H1 (cell line): ENCODE measurements at regions not wholly inside any gene's neighbourhood (a gene's known extent, or its start where the extent isn't known, plus 50 kb on each side); places are given as distances from the start of the nearest gene placed in this dataset.

ENCODE experiments used
- CTCF ChIA-PET: fragments of 300-600 bp; sonication (Branson Sonifier 250); formaldehyde crosslinking; loops from one replicate; lab custom pipeline; 2021; ENCODE audit not compliant: partially characterized antibody; lab: Charles Lee
- POLR2A ChIA-PET: fragments of 300-600 bp; sonication (Branson Sonifier 250); formaldehyde crosslinking; loops from one replicate; lab custom pipeline; 2021; ENCODE audit warnings: inconsistent platforms; ENCODE audit not compliant: partially characterized antibody; lab: Charles Lee
- DNase-seq, 2 experiments: peaks; one replicate each; pipeline versions ENCODE4 v3.0.0 to v3.0.0-alpha.2; 2010 to 2022; ENCODE audit warnings: low spot score in 2 of 2, low read depth in 1 of 2, mixed read lengths in 1 of 2
- FAIRE-seq: peaks from 2 replicates; lab custom pipeline; 2011; peaks lifted over from hg19 to GRCh38; lab: Jason Lieb, UNC
- H2AFZ ChIP-seq: 2 replicates; pipeline ENCODE4 v1.8.1; 2012; ENCODE audit warnings: low read length, inconsistent platforms
- H2AK5ac ChIP-seq: 2 replicates; pipeline ENCODE4 v1.6.1; 2013; ENCODE audit warnings: low read depth, low read length
- H2BK120ac ChIP-seq: replicated peaks from 2 replicates; pipeline ENCODE3; 2013; ENCODE audit warnings: low read depth, low read length, inconsistent platforms
- H2BK12ac ChIP-seq: 2 replicates; pipeline ENCODE4 v1.6.1; 2013; ENCODE audit warnings: low read depth, low read length
- H2BK15ac ChIP-seq: 2 replicates; pipeline ENCODE4 v1.6.1; 2013; ENCODE audit warnings: low read length
- H2BK20ac ChIP-seq: 2 replicates; pipeline ENCODE4 v1.6.1; 2013; ENCODE audit warnings: low read length
- H2BK5ac ChIP-seq: 2 replicates; pipeline ENCODE4 v1.6.1; 2013; ENCODE audit warnings: low read depth, low read length
- H3K14ac ChIP-seq: 2 replicates; pipeline ENCODE4 v1.6.1; 2013; ENCODE audit warnings: inconsistent platforms; ENCODE audit not compliant: insufficient read length
- H3K18ac ChIP-seq: 2 replicates; pipeline ENCODE4 v1.6.1; 2013; ENCODE audit warnings: low read length; ENCODE audit errors: extremely low read depth
- H3K23ac ChIP-seq: 2 replicates; pipeline ENCODE4 v1.6.1; 2013; ENCODE audit warnings: inconsistent platforms; ENCODE audit not compliant: insufficient read length
- H3K23me2 ChIP-seq: 2 replicates; pipeline ENCODE4 v1.6.1; 2013; ENCODE audit warnings: low read depth, low read length
- H3K27ac ChIP-seq: 2 replicates; pipeline ENCODE4 v1.6.1; 2011; ENCODE audit warnings: low read depth, low read length, inconsistent platforms
- H3K27me3 ChIP-seq, 4 experiments: replicated peaks in 1 of 4; 1 replicate in 1 of 4; 2 replicates in 3 of 4; pipeline versions ENCODE4 v1.6.1 to v1.8.1; 2011 to 2013; ENCODE audit warnings: low read length in 3 of 4, mild to moderate bottlenecking in 3 of 4, inconsistent platforms in 2 of 4, mixed read lengths in 2 of 4, moderate library complexity in 1 of 4; ENCODE audit not compliant: control insufficient read depth in 3 of 4, insufficient read depth in 3 of 4; ENCODE audit errors: extremely low read depth in 1 of 4
- H3K36me3 ChIP-seq, 4 experiments: 2 replicates each; pipeline versions ENCODE4 v1.6.1 to v1.8.1; 2011 to 2013; ENCODE audit warnings: mild to moderate bottlenecking in 4 of 4, low read length in 3 of 4, moderate library complexity in 2 of 4, control low read depth in 1 of 4, inconsistent platforms in 1 of 4; ENCODE audit not compliant: insufficient read depth in 4 of 4, control insufficient read depth in 2 of 4
- H3K4ac ChIP-seq: replicated peaks from 2 replicates; pipeline ENCODE3; 2013; ENCODE audit warnings: low read length, low read depth, mixed read lengths, inconsistent platforms; ENCODE audit not compliant: insufficient read length
- H3K4me1 ChIP-seq, 4 experiments: replicated peaks in 1 of 4; 1 replicate in 1 of 4; 2 replicates in 3 of 4; pipeline versions ENCODE4 v1.6.1 to v1.8.1; 2011 to 2013; ENCODE audit warnings: low read length in 3 of 4, inconsistent platforms in 2 of 4, mixed read lengths in 1 of 4; ENCODE audit not compliant: insufficient read depth in 4 of 4, control insufficient read depth in 3 of 4
- H3K4me2 ChIP-seq, 2 experiments: 2 replicates each; pipeline versions ENCODE4 v1.6.1 to v1.8.1; 2011 to 2013; ENCODE audit warnings: low read depth in 2 of 2, low read length in 2 of 2, control low read depth in 1 of 2, inconsistent platforms in 1 of 2, mild to moderate bottlenecking in 1 of 2; ENCODE audit not compliant: insufficient read depth in 1 of 2
- H3K4me3 ChIP-seq, 4 experiments: fragments of 200-600, 300-600 bp in 1 of 4; sonication (generic), shearing (Covaris generic), sonication (Bioruptor Twin) in 1 of 4; 2 replicates each; pipeline versions ENCODE4 v1.5.1 to v1.8.1; 2011 to 2016; ENCODE audit warnings: low read length in 4 of 4, low read depth in 3 of 4, control low read depth in 2 of 4, inconsistent platforms in 2 of 4, mild to moderate bottlenecking in 2 of 4, mixed read lengths in 1 of 4, moderate library complexity in 1 of 4; ENCODE audit not compliant: insufficient read depth in 2 of 4; ENCODE audit errors: extremely low read depth in 1 of 4
- H3K56ac ChIP-seq: replicated peaks from 2 replicates; pipeline ENCODE3; 2013; ENCODE audit warnings: low read depth, mild to moderate bottlenecking, mixed read lengths, low read length, inconsistent platforms; ENCODE audit not compliant: insufficient read length
- H3K79me1 ChIP-seq: 2 replicates; pipeline ENCODE4 v1.6.1; 2013; ENCODE audit warnings: low read depth, low read length, control low read depth
- H3K79me2 ChIP-seq, 2 experiments: 2 replicates each; pipeline versions ENCODE4 v1.6.1 to v1.8.1; 2012 to 2013; ENCODE audit warnings: low read length in 2 of 2, mild to moderate bottlenecking in 2 of 2, inconsistent platforms in 1 of 2; ENCODE audit not compliant: insufficient read depth in 2 of 2, control insufficient read depth in 1 of 2
- H3K9ac ChIP-seq, 4 experiments: replicated peaks in 1 of 4; 1 replicate in 1 of 4; 2 replicates in 3 of 4; pipeline versions ENCODE4 v1.6.1 to v1.8.1; 2011 to 2013; ENCODE audit warnings: low read depth in 3 of 4, low read length in 3 of 4, control low read depth in 2 of 4, mild to moderate bottlenecking in 2 of 4, moderate library complexity in 2 of 4, inconsistent platforms in 1 of 4; ENCODE audit errors: extremely low read depth in 1 of 4
- H3K9me3 ChIP-seq, 2 experiments: 2 replicates each; pipeline versions ENCODE4 v1.6.1 to v1.8.1; 2012 to 2013; ENCODE audit warnings: mild to moderate bottlenecking in 2 of 2, moderate library complexity in 2 of 2, control low read depth in 1 of 2, inconsistent platforms in 1 of 2, low read depth in 1 of 2, low read length in 1 of 2, mixed read lengths in 1 of 2; ENCODE audit not compliant: insufficient read depth in 2 of 2
- H4K20me1 ChIP-seq, 2 experiments: replicated peaks in 1 of 2; 2 replicates each; pipeline versions ENCODE3 to v1.8.1; 2011 to 2013; ENCODE audit warnings: inconsistent platforms in 2 of 2, low read length in 2 of 2, mild to moderate bottlenecking in 1 of 2; ENCODE audit not compliant: insufficient read depth in 2 of 2, control insufficient read depth in 1 of 2
- H4K5ac ChIP-seq: 2 replicates; pipeline ENCODE4 v1.6.1; 2013; ENCODE audit warnings: low read length, low read depth, mixed read lengths, inconsistent platforms; ENCODE audit not compliant: insufficient read length
- H4K8ac ChIP-seq: 2 replicates; pipeline ENCODE4 v1.8.0; 2013; ENCODE audit warnings: mild to moderate bottlenecking, moderate library complexity, low read length, inconsistent platforms; ENCODE audit not compliant: insufficient read depth; ENCODE audit errors: extremely low read depth
- H4K91ac ChIP-seq: replicated peaks from 2 replicates; pipeline ENCODE3; 2013; ENCODE audit warnings: low read length, mixed read lengths, inconsistent platforms; ENCODE audit not compliant: insufficient read length
- ATF2 ChIP-seq: IDR thresholded peaks from 2 replicates; pipeline ENCODE4 v1.6.1; 2012; ENCODE audit warnings: low read length, inconsistent platforms
- CBX8 ChIP-seq: fragments of 300-800, 300-1000 bp; sonication (generic); IDR thresholded peaks from 2 replicates; pipeline ENCODE4 v1.7.1; 2016; ENCODE audit warnings: low read depth, low read length, borderline replicate concordance
- HDAC2 ChIP-seq, 2 experiments: fragments of 300-600 bp in 1 of 2; sonication (generic) in 1 of 2; IDR thresholded peaks; 2 replicates each; pipeline ENCODE4 v1.6.1; 2011 to 2012; ENCODE audit warnings: low read depth in 2 of 2, low read length in 2 of 2, mild to moderate bottlenecking in 2 of 2, moderate library complexity in 2 of 2, borderline replicate concordance in 1 of 2, inconsistent platforms in 1 of 2
- MAFK ChIP-seq: IDR thresholded peaks from 2 replicates; pipeline ENCODE4 v1.6.1; 2012; ENCODE audit warnings: low read depth, mild to moderate bottlenecking, improper control_type of control experiment, low read length
- RFX5 ChIP-seq: IDR thresholded peaks from 2 replicates; pipeline ENCODE4 v1.6.1; 2011; ENCODE audit warnings: low read depth, low read length, improper control_type of control experiment, borderline replicate concordance
- RXRA ChIP-seq: IDR thresholded peaks from 2 replicates; pipeline ENCODE4 v1.6.1; 2011; ENCODE audit warnings: low read depth, mild to moderate bottlenecking, low read length, moderate library complexity; ENCODE audit not compliant: insufficient read depth
- SAP30 ChIP-seq: fragments of 300-600 bp; sonication (generic); IDR thresholded peaks from 2 replicates; pipeline ENCODE4 v1.7.1; 2012; ENCODE audit warnings: low read length, moderate library complexity, mild to moderate bottlenecking, inconsistent platforms; ENCODE audit not compliant: insufficient read depth, insufficient replicate concordance
- TAF1 ChIP-seq: IDR thresholded peaks from 2 replicates; pipeline ENCODE4 v1.6.1; 2011; ENCODE audit warnings: mild to moderate bottlenecking, low read depth, low read length
- USF2 ChIP-seq: IDR thresholded peaks from 2 replicates; pipeline ENCODE4 v1.6.1; 2011; ENCODE audit warnings: low read length, improper control_type of control experiment
- ZNF274 ChIP-seq: IDR thresholded peaks from 2 replicates; pipeline ENCODE4 v1.7.0; 2012; ENCODE audit warnings: low read length, borderline replicate concordance; ENCODE audit errors: extremely low read depth
- WGBS, 2 experiments: shearing (Covaris generic) in 1 of 2; methylation state at CpG; one replicate each; pipeline versions ENCODE4 v1.1.6 to v1.1.7; 2013 to 2015; ENCODE audit warnings: low lambda C conversion rate in 2 of 2, mixed read lengths in 2 of 2, inconsistent platforms in 1 of 2, low coverage in 1 of 2, missing lambda C conversion rate in 1 of 2; ENCODE audit not compliant: insufficient replicate concordance in 2 of 2, insufficient coverage in 1 of 2, insufficient read length in 1 of 2; ENCODE audit errors: extremely low coverage in 1 of 2, missing lambda C conversion rate in 1 of 2; 5-methylcytosine and 5-hydroxymethylcytosine counted together

- H3K27me3 ChIP-seq = no peaks in the 10 kb centered on the region
- no peak overlapping the region for H3K18ac ChIP-seq
- H3K4ac ChIP-seq = no peak overlapping the region
- DNase-seq (no peak), FAIRE-seq (no peak)
- no peak overlapping the region for H2AK5ac ChIP-seq
- no peak overlapping the region for H2BK15ac ChIP-seq
- H2BK12ac ChIP-seq = no peak overlapping the region
- H3K9me3 ChIP-seq = no peaks in the 10 kb centered on the region
- H3K9ac ChIP-seq = no peak overlapping the region
- no peaks in the 10 kb centered on the region; a peak in 1 of 7 replicates for H3K4me1 ChIP-seq
- H3K4me3 ChIP-seq = no peak overlapping the region
- ChIA-PET CTCF (interaction anchor here (0.6 to 3.7 kb wide), 7 partner anchors 9 to 215 kb away, joined by 3 to 29 read pairs (median 4); no protein-coding TSS in a partner anchor), POLR2A (no interaction called here)
- no peaks in the 10 kb centered on the region for H3K79me1 ChIP-seq
- H3K14ac ChIP-seq = no peak overlapping the region
- no peak overlapping the region for H2BK120ac ChIP-seq
- 94% methylated on average over 9 of the region's 9 CpGs; no CpG with 5 or more reads in 1 of the 2 experiments for WGBS, 2 experiments
- H3K23me2 ChIP-seq = no peaks in the 10 kb centered on the region
- no peaks in the 10 kb centered on the region for H4K20me1 ChIP-seq
- H3K79me2 ChIP-seq = no peaks in the 10 kb centered on the region
- H3K4me2 ChIP-seq = no peak overlapping the region
- no peak overlapping the region for H2BK20ac ChIP-seq
- no peak overlapping the region for H3K23ac ChIP-seq
- no peak overlapping the region for H4K5ac ChIP-seq
- no peaks in the 10 kb centered on the region for H3K36me3 ChIP-seq
- no peak overlapping the region for H2AFZ ChIP-seq
- no peak overlapping the region for H4K91ac ChIP-seq
- no peak overlapping the region for H2BK5ac ChIP-seq
- H4K8ac ChIP-seq = no peak overlapping the region
- no peak overlapping the region for H3K27ac ChIP-seq
- no peak overlapping the region for H3K56ac ChIP-seq
- TF ChIP-seq MAFK (no peak), RXRA (no peak), ATF2 (no peak), ZNF274 (no peak), USF2 (no peak), TAF1 (no peak), SAP30 (no peak), HDAC2 (IDR thresholded peaks at IDR 0.05; ENCODE audit: borderline replicate concordance in 1 of 2, low read depth in 2 of 2, low read length in 2 of 2) (no peak), RFX5 (no peak), CBX8 (no peak)
Observed at GRCh38 chr21:35850542-35851103, 209.7 kb downstream of the SETD4 start.
